Spleen (tissue), 7 donors: ENCODE measurements at regions not wholly inside any gene's neighbourhood (a gene's known extent, or its start where the extent isn't known, plus 50 kb on each side); places are given as distances from the start of the nearest gene placed in this dataset.

Experiments
- POLR2A ChIP-seq, 3 donors: fragments of 450-650 bp; IDR thresholded peaks; one replicate each; pipeline ENCODE4 v1.5.1; 2017; ENCODE audit warnings: antibody characterized with exemption in 3 of 3, mild to moderate bottlenecking in 1 of 3
- POLR2AphosphoS5 ChIP-seq, 3 donors: sonication (generic); formaldehyde crosslinking; IDR thresholded peaks; one replicate each; pipeline ENCODE4 v1.5.1; 2017; ENCODE audit warnings: antibody characterized with exemption in 3 of 3
- TF ChIP-seq, protein P1 (sequence below), 11 experiments: fragments of 200-600 bp in 7 of 11; fragments of 450-650 bp in 4 of 11; sonication (generic) in 4 of 11; IDR thresholded peaks in 8 of 11; conservative IDR thresholded peaks in 3 of 11; 1 replicate in 7 of 11; 2 replicates in 4 of 11; pipeline versions ENCODE4 v1.4.0 to v1.8.0; 2016 to 2021; ENCODE audit warnings: antibody characterized with exemption in 11 of 11, inconsistent platforms in 4 of 11, mild to moderate bottlenecking in 1 of 11
- donor health status: DM: no; HTN: no; CAD: no; lungs with moderate emphysema.
- donor health status: DM: no; HTN: no; CAD: no.
- donor health status: DM: no; HTN: no; CAD: no.

DNA sequence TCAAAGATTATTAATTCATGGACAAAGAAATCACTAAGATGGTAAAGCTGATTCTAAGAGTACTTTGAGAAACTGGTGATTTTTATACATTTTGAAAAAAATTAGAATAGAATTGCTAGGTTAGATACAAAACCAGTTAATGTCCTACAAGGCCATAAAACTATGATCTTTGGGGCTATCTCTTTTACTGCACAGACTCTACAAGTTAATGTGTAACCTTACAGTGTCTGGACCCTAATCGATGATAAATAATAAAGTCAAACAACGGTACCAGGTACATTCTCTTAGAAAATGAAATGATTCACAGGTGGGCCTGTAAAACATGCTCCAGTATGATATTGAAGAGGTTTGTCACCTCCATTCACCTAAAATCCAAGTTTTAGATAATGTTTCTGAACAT, 199.8 kb upstream of the LYZL1 start:
- TF ChIP-seq, protein P1, sequence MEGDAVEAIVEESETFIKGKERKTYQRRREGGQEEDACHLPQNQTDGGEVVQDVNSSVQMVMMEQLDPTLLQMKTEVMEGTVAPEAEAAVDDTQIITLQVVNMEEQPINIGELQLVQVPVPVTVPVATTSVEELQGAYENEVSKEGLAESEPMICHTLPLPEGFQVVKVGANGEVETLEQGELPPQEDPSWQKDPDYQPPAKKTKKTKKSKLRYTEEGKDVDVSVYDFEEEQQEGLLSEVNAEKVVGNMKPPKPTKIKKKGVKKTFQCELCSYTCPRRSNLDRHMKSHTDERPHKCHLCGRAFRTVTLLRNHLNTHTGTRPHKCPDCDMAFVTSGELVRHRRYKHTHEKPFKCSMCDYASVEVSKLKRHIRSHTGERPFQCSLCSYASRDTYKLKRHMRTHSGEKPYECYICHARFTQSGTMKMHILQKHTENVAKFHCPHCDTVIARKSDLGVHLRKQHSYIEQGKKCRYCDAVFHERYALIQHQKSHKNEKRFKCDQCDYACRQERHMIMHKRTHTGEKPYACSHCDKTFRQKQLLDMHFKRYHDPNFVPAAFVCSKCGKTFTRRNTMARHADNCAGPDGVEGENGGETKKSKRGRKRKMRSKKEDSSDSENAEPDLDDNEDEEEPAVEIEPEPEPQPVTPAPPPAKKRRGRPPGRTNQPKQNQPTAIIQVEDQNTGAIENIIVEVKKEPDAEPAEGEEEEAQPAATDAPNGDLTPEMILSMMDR (IDR thresholded peaks at IDR 0.05 in 8 of 11, conservative IDR thresholded peaks at IDR 0.05 in 3 of 11), result no peak
- TF ChIP-seq POLR2AphosphoS5 (IDR thresholded peaks at IDR 0.05) (no peak), POLR2A (IDR thresholded peaks at IDR 0.05) (no peak)
